CD4-positive, alpha-beta T cell (primary cell): ENCODE measurements at regions not wholly inside any gene's neighbourhood (a gene's known extent, or its start where the extent isn't known, plus 50 kb on each side); places are given as distances from the start of the nearest gene placed in this dataset.

ENCODE experiments used
- ATAC-seq: fragments of 200-7000 bp; cut with Tn5 transposase; one replicate; pipeline ENCODE4 v1.10.0; 2022; ENCODE audit warnings: mild to moderate bottlenecking; ENCODE audit not compliant: poor library complexity
- CTCF ChIA-PET: fragments of 350-600 bp; sonication (Branson Sonifier 250); formaldehyde crosslinking; loops from one replicate; lab custom pipeline; 2021; ENCODE audit warnings: antibody characterized with exemption, inconsistent platforms; lab: Charles Lee
- POLR2A ChIA-PET: fragments of 350-600 bp; sonication (Branson Sonifier 250); formaldehyde crosslinking; loops from one replicate; lab custom pipeline; 2021; ENCODE audit warnings: antibody characterized with exemption, inconsistent platforms; lab: Charles Lee
- DNase-seq, 14 experiments: peaks; one replicate each; pipeline ENCODE4 v3.0.0-alpha.2; 2013 to 2020; ENCODE audit warnings: mixed read lengths in 2 of 14
- H3K27ac ChIP-seq, 2 donors: one replicate each; pipeline versions ENCODE4 v1.5.1 to v1.7.0; 2013; ENCODE audit warnings: low read length in 2 of 2, low read depth in 1 of 2, mild to moderate bottlenecking in 1 of 2
- H3K27me3 ChIP-seq, 2 experiments: 1 replicate in 1 of 2; 2 replicates in 1 of 2; pipeline versions ENCODE4 v1.6.1 to v1.7.0; 2013; ENCODE audit warnings: low read length in 2 of 2, control low read depth in 1 of 2, mild to moderate bottlenecking in 1 of 2, moderate library complexity in 1 of 2; ENCODE audit not compliant: insufficient read depth in 2 of 2, control insufficient read depth in 1 of 2
- H3K36me3 ChIP-seq: one replicate; pipeline ENCODE4 v1.6.1; 2013; ENCODE audit warnings: low read length, control low read depth; ENCODE audit not compliant: insufficient read depth
- H3K4me1 ChIP-seq: one replicate; pipeline ENCODE4 v1.6.1; 2013; ENCODE audit warnings: low read length, control low read depth; ENCODE audit not compliant: insufficient read depth
- H3K4me3 ChIP-seq: one replicate; pipeline ENCODE4 v1.5.1; 2013; ENCODE audit warnings: mild to moderate bottlenecking, low read length, moderate library complexity
- H3K9me3 ChIP-seq, 2 experiments: 1 replicate in 1 of 2; 2 replicates in 1 of 2; pipeline versions ENCODE4 v1.6.1 to v1.7.0; 2013; ENCODE audit warnings: low read length in 2 of 2, mild to moderate bottlenecking in 2 of 2, control low read depth in 1 of 2, moderate library complexity in 1 of 2; ENCODE audit not compliant: control insufficient read depth in 1 of 2, insufficient read depth in 1 of 2
- H3K27ac Mint-ChIP-seq: one replicate; pipeline ENCODE4 v1.8.0; 2020; ENCODE audit warnings: mixed read lengths
- H3K27me3 Mint-ChIP-seq: one replicate; pipeline ENCODE4 v1.8.0; 2021; ENCODE audit warnings: mixed read lengths
- H3K36me3 Mint-ChIP-seq: one replicate; pipeline ENCODE4 v1.8.0; 2021; ENCODE audit warnings: low read depth, mixed read lengths
- H3K4me1 Mint-ChIP-seq: one replicate; pipeline ENCODE4 v1.8.0; 2021; ENCODE audit warnings: low read depth, mixed read lengths
- H3K4me3 Mint-ChIP-seq: one replicate; pipeline ENCODE4 v1.8.0; 2020; ENCODE audit warnings: mild to moderate bottlenecking, mixed read lengths
- H3K9me3 Mint-ChIP-seq: one replicate; pipeline ENCODE4 v1.8.0; 2020; ENCODE audit warnings: mixed read lengths
- CTCF ChIP-seq: fragments of 200-600 bp; IDR thresholded peaks from one replicate; pipeline ENCODE4 v1.8.0; 2022; ENCODE audit warnings: antibody characterized with exemption, mild to moderate bottlenecking
- intact Hi-C, 2 experiments: fragments of 100-400 bp; cut with DNase I in 1 of 2; cut with micrococcal nuclease in 1 of 2; formaldehyde crosslinking; loops; one replicate each; pipeline versions ENCODE4 v1.15.1 to v1.9.0; 2023 to 2025; cut with DNase I, micrococcal nuclease

DNA sequence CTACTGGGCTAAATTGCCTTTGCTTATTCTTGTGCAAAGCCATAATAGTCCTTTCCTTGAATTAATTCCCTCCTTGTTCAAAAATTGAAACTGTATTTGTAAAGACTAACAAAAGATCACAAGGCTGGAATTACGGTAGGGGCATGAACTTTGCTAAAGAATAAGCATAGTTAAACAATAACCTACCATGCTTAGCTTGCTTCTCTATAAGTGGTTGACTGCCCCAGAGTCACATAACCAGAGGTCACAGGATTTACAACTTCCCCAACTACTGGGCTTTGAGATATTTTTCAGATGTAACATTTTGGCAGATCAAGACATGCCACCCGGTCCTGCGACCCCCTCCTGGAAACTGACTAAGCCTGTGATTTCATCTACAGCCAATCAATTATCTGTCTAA is 181.4 kb downstream of the GPAM start:
- Histone ChIP-seq H3K4me3 (no peak overlapping the region), H3K4me1 (no peaks in the 10 kb centered on the region), H3K36me3 (no peaks in the 10 kb centered on the region), H3K27ac (no peak overlapping the region), H3K27me3 (peaks cover 0 to 2% of the 10 kb centered on the region in 2 experiments), H3K9me3 (peaks cover 0 to 4% of the 10 kb centered on the region in 2 experiments)
- Mint-ChIP-seq H3K36me3 (no peaks in the 10 kb centered on the region), H3K4me3 (no peak overlapping the region), H3K9me3 (no peaks in the 10 kb centered on the region), H3K4me1 (no peaks in the 10 kb centered on the region), H3K27ac (no peak overlapping the region), H3K27me3 (peaks cover 3% of the 10 kb centered on the region)
- ATAC-seq (no peak), DNase-seq (no peak)
- no peak for TF ChIP-seq CTCF
- intact Hi-C loops: no loop called here
- ChIA-PET CTCF (no interaction called here), POLR2A (no interaction called here)

DNA sequence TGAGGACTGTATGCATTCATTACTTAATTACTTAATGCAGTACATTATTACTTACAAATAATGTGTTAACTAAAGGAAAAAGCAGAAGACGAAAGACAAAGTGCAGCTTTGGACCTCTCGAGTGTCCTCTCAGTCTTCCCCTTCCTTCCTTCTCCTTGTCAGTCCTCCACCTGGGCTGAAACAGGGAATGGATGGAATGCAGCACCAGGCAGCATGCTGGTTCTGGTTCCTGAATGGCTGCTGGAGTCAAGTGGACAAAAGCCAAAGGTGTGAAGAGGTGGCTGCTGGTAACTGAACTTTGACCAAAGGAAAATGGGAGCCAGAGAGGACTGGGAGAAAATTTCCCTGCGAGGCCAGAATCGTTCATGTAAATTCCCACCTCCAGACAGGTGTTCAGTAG is 179.5 kb downstream of the GPAM start:
- H3K9me3 Mint-ChIP-seq: no peaks in the 10 kb centered on the region
- no peak for ATAC-seq
- Histone ChIP-seq H3K36me3 (no peaks in the 10 kb centered on the region), H3K4me1 (no peaks in the 10 kb centered on the region), H3K27ac (no peak overlapping the region), H3K4me3 (no peak overlapping the region), H3K9me3 (peaks cover 0 to 2% of the 10 kb centered on the region in 2 experiments), H3K27me3 (peaks cover 0 to under 1% of the 10 kb centered on the region in 2 experiments)
- peaks cover 5% of the 10 kb centered on the region for H3K27me3 Mint-ChIP-seq
- intact Hi-C loops: no loop called here
- no peak for DNase-seq
- H3K27ac Mint-ChIP-seq: no peak overlapping the region
- no peaks in the 10 kb centered on the region for H3K36me3 Mint-ChIP-seq
- ChIA-PET CTCF (no interaction called here), POLR2A (no interaction called here)
- H3K4me3 Mint-ChIP-seq: no peak overlapping the region
- no peaks in the 10 kb centered on the region for H3K4me1 Mint-ChIP-seq
- TF ChIP-seq CTCF: no peak

DNA sequence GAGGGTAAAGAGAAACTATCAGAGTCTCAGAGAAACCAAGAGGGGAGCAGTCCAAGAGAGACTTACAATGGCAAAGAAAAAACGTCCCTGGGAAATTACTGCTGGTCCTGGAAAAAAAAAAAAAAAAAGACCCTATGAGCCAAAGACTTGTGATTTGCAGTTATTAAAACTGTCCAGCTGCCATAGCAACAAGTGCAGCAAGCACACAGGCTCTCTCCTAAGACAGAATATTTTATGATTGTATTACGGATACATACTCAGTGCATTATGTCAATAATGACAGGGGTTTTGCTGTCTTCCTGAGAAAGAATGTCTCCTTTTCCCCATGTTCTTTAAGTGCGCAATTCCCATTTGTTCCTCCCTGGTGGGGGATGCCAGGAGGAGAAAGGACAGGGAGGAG is 178.5 kb downstream of the GPAM start:
- no peak overlapping the region for H3K4me3 Mint-ChIP-seq
- intact Hi-C loops: no loop called here
- H3K4me3 ChIP-seq: no peak overlapping the region
- POLR2A ChIA-PET: interaction anchor here (0.7 kb wide), 1 partner anchor 485 kb away, joined by 5 read pairs; no protein-coding TSS in a partner anchor
- H3K4me1 ChIP-seq: no peaks in the 10 kb centered on the region
- H3K36me3 ChIP-seq: no peaks in the 10 kb centered on the region
- H3K27me3 ChIP-seq: no peaks in the 10 kb centered on the region
- ATAC-seq (no peak), DNase-seq (no peak)
- no peak overlapping the region for H3K27ac Mint-ChIP-seq
- no peaks in the 10 kb centered on the region for H3K36me3 Mint-ChIP-seq
- no peak for TF ChIP-seq CTCF
- H3K9me3 ChIP-seq: no peaks in the 10 kb centered on the region
- CTCF ChIA-PET: no interaction called here
- H3K27me3 Mint-ChIP-seq: peaks cover 5% of the 10 kb centered on the region
- no peak overlapping the region for H3K27ac ChIP-seq
- H3K9me3 Mint-ChIP-seq: no peaks in the 10 kb centered on the region
- no peaks in the 10 kb centered on the region for H3K4me1 Mint-ChIP-seq
